ENCODE measurements at regions not wholly inside any gene's neighbourhood (a gene's known extent, or its start where the extent isn't known, plus 50 kb on each side); places are given as distances from the start of the nearest gene placed in this dataset.

- H3K27me3 ChIP-seq (ENCODE audit: control insufficient read depth, insufficient read depth, low read length) = no peaks in the 10 kb centered on the region
- ChIA-PET POLR2A (no interaction called here), CTCF (interaction anchor here (0.7 kb wide), 1 partner anchor 692 kb away, joined by 3 read pairs; no protein-coding TSS in a partner anchor)
- TF ChIP-seq CTCF (IDR thresholded peaks at IDR 0.05; ENCODE audit: low read depth, low read length) = no peak
- no peak for DNase-seq (ENCODE audit: low read depth, low spot score)
- H3K9me3 ChIP-seq (ENCODE audit: control insufficient read depth, insufficient read depth, low read length) = peaks cover 4% of the 10 kb centered on the region; the same call in 1 of the 2 replicates
- no peak overlapping the region for H3K4me3 ChIP-seq (ENCODE audit: low read depth, low read length)
- no peak overlapping the region for H3K27ac ChIP-seq (ENCODE audit: low read depth, low read length)
These were observed 322.0 kb downstream of the ABCC12 start for GRCh38 chr16:47833771-47834170.

- POLR2A ChIA-PET = no interaction called here
- H3K4me3 ChIP-seq (ENCODE audit: low read depth, low read length) = no peak overlapping the region
- peaks cover 3% of the 10 kb centered on the region for H3K27me3 ChIP-seq (ENCODE audit: control insufficient read depth, insufficient read depth, low read length)
- DNase-seq (ENCODE audit: low read depth, low spot score) = no peak
- no peak overlapping the region for H3K27ac ChIP-seq (ENCODE audit: low read depth, low read length)
- H3K9me3 ChIP-seq (ENCODE audit: control insufficient read depth, insufficient read depth, low read length) = peaks cover 6% of the 10 kb centered on the region; the same call in 1 of the 2 replicates
- TF ChIP-seq CTCF (IDR thresholded peaks at IDR 0.05; ENCODE audit: low read depth, low read length) = no peak
- CTCF ChIA-PET = no interaction called here
These were observed 325.8 kb downstream of the ABCC12 start for GRCh38 chr16:47829850-47830600.

GRCh38 chr16:47826070-47826469 is 329.7 kb downstream of the ABCC12 start:
- POLR2A ChIA-PET = no interaction called here

GRCh38 chr16:47817048-47817447 is 338.7 kb downstream of the ABCC12 start:
- no peaks in the 10 kb centered on the region for H3K27me3 ChIP-seq (ENCODE audit: control insufficient read depth, insufficient read depth, low read length)
- CTCF ChIA-PET = no interaction called here
- H3K9me3 ChIP-seq (ENCODE audit: control insufficient read depth, insufficient read depth, low read length) = no peaks in the 10 kb centered on the region
- H3K4me3 ChIP-seq (ENCODE audit: low read depth, low read length) = no peak overlapping the region
- no peak for TF ChIP-seq CTCF (IDR thresholded peaks at IDR 0.05; ENCODE audit: low read depth, low read length)
- no peak overlapping the region for H3K27ac ChIP-seq (ENCODE audit: low read depth, low read length)
- no peak for DNase-seq (ENCODE audit: low read depth, low spot score)
- POLR2A ChIA-PET = no interaction called here

More at GRCh38 chr16:47826070-47826469, 329.7 kb downstream of the ABCC12 start:
- Histone ChIP-seq H3K27me3 (ENCODE audit: control insufficient read depth, insufficient read depth, low read length) (peaks cover 3% of the 10 kb centered on the region), H3K9me3 (ENCODE audit: control insufficient read depth, insufficient read depth, low read length) (peaks cover 3% of the 10 kb centered on the region; the same call in 1 of the 2 replicates), H3K27ac (ENCODE audit: low read depth, low read length) (no peak overlapping the region), H3K4me3 (ENCODE audit: low read depth, low read length) (no peak overlapping the region)
- DNase-seq (ENCODE audit: low read depth, low spot score) = no peak
- no peak for TF ChIP-seq CTCF (IDR thresholded peaks at IDR 0.05; ENCODE audit: low read depth, low read length)
- CTCF ChIA-PET = no interaction called here

- TF ChIP-seq CTCF (IDR thresholded peaks at IDR 0.05; ENCODE audit: low read depth, low read length) = no peak
- Histone ChIP-seq H3K27ac (ENCODE audit: low read depth, low read length) (no peak overlapping the region), H3K9me3 (ENCODE audit: control insufficient read depth, insufficient read depth, low read length) (no peaks in the 10 kb centered on the region), H3K4me3 (ENCODE audit: low read depth, low read length) (no peak overlapping the region), H3K27me3 (ENCODE audit: control insufficient read depth, insufficient read depth, low read length) (no peaks in the 10 kb centered on the region)
- POLR2A ChIA-PET = no interaction called here
- CTCF ChIA-PET = no interaction called here
- no peak for DNase-seq (ENCODE audit: low read depth, low spot score)
These were observed 339.3 kb downstream of the ABCC12 start for GRCh38 chr16:47816511-47816910.
